ENCODE measurements at regions not wholly inside any gene's neighbourhood (a gene's known extent, or its start where the extent isn't known, plus 50 kb on each side); places are given as distances from the start of the nearest gene placed in this dataset.

DNA sequence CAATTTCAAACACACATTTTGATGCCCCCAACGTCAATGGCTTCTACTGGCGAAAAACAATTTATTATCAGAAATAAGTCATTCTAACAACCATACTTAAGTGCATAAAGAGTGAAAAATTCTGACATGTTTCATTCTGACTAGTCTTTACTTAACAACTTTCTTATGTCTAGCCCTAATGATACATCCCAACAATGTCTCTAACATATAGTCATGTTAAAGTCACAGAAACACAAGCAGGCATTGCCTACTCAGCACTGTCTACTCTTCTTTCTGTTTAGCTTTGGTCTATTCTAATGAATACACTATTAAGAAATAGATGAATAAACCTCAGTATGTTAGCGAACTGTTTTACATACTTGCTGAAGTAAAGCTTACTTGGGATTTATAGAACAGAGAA, 105.8 kb upstream of the DUSP10 start:
- H3K36me3 ChIP-seq (ENCODE audit: insufficient read depth, low read length), result no peaks in the 10 kb centered on the region
- no peaks in the 10 kb centered on the region for H3K9me3 ChIP-seq (ENCODE audit: low read length)
- no peak overlapping the region for H3K4me3 ChIP-seq (ENCODE audit: low read depth in 1 of 2, low read length in 2 of 2)
- H3K4me1 ChIP-seq (ENCODE audit: insufficient read depth, low read length), result peaks cover 14% of the 10 kb centered on the region
- H3K9ac ChIP-seq (ENCODE audit: low read length), result no peak overlapping the region
- no peaks in the 10 kb centered on the region for H3K27me3 ChIP-seq (ENCODE audit: control insufficient read depth in 1 of 2, insufficient read depth in 2 of 2, low read length in 2 of 2)
- no peak overlapping the region for H3K27ac ChIP-seq (ENCODE audit: low read depth, low read length)

DNA sequence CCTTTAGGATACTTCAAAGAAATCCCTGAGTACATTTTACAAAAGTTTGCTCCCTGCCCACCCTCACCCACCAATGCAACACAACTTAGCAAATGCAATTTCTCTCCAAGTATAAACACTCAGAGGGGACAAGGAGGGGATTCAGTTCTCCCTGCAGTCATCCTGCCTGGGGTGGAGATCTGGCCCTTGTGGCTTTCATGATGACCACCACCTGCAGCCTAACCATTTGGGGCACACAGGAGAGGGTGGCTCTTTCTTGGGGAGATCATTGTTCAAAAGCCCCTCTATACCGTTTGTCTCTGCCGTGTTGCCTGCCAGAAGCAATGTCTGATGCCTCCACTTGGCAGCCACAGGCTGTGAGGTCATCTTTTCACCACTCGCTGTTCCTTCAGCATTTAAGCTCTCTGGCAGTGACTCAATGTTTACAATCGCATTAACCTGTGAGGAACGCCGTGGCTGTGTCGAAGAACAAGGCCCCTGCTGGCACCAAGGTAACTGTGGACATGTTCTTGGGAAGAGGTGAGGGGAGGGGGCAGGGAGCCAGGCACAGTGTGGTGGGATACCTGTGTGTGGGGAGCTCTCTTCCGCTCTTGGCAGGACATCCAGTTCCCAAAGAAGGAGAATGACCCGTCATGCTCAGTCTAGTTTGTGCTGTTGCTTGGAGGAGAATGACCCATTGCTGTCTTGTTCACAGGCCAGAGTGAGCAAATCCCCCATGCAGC, 103.9 kb upstream of the DUSP10 start:
- Histone ChIP-seq H3K4me3 (ENCODE audit: low read depth in 1 of 2, low read length in 2 of 2) (no peak overlapping the region), H3K9ac (ENCODE audit: low read length) (no peak overlapping the region), H3K9me3 (ENCODE audit: low read length) (no peaks in the 10 kb centered on the region), H3K4me1 (ENCODE audit: insufficient read depth, low read length) (peaks cover 14% of the 10 kb centered on the region), H3K36me3 (ENCODE audit: insufficient read depth, low read length) (no peaks in the 10 kb centered on the region), H3K27ac (ENCODE audit: low read depth, low read length) (peak overlapping the region; percentile 41), H3K27me3 (ENCODE audit: control insufficient read depth in 1 of 2, insufficient read depth in 2 of 2, low read length in 2 of 2) (no peaks in the 10 kb centered on the region)

- Histone ChIP-seq H3K4me3 (ENCODE audit: low read depth in 1 of 2, low read length in 2 of 2) (no peak overlapping the region), H3K27ac (ENCODE audit: low read depth, low read length) (no peak overlapping the region), H3K27me3 (ENCODE audit: control insufficient read depth in 1 of 2, insufficient read depth in 2 of 2, low read length in 2 of 2) (no peaks in the 10 kb centered on the region)
These were observed 100.1 kb upstream of the DUSP10 start for GRCh38 chr1:221841983-221842335.

DNA sequence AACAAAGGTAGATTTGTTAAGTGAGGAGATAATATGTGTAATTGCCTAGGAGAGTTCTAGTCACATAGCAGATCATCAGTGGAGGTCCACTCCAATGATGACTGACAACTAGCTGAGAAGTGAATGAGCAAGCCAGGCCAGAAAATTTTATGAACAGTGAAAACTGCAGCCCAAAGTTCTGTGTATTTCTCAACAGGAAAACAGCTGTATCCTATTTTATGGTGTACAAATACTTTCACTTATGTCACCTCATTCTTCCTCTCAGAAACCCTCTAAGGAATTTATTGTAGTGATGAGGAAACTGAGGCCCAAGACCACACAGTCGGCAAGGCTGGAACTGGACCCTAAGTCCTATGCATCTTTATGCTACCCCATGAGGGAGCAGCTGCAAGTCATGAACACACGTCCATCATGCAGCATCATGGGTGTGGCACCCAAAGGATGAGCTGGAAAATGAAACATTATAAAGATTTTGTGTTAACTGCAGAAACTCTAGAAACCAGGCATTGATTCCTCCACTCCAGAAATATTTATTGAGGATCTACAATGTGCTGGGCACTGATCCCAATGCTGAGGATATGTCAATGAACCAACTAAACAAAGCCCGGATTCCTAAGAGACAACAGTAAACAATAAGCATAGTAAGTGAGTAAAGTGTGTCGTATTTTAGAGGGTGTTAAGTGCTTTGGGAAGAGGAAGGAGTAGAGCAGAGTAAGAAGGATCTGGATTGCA, 99.5 kb upstream of the DUSP10 start:
- H3K4me3 ChIP-seq (ENCODE audit: low read depth in 1 of 2, low read length in 2 of 2), result no peak overlapping the region
- H3K9ac ChIP-seq (ENCODE audit: low read length), result no peak overlapping the region
- H3K36me3 ChIP-seq (ENCODE audit: insufficient read depth, low read length), result no peaks in the 10 kb centered on the region
- no peaks in the 10 kb centered on the region for H3K9me3 ChIP-seq (ENCODE audit: low read length)
- H3K27ac ChIP-seq (ENCODE audit: low read depth, low read length), result no peak overlapping the region
- no peaks in the 10 kb centered on the region for H3K27me3 ChIP-seq (ENCODE audit: control insufficient read depth in 1 of 2, insufficient read depth in 2 of 2, low read length in 2 of 2)
- H3K4me1 ChIP-seq (ENCODE audit: insufficient read depth, low read length), result peaks cover 14% of the 10 kb centered on the region

More at GRCh38 chr1:221841983-221842335, 100.1 kb upstream of the DUSP10 start:
- Histone ChIP-seq H3K4me1 (ENCODE audit: insufficient read depth, low read length) (peaks cover 14% of the 10 kb centered on the region), H3K36me3 (ENCODE audit: insufficient read depth, low read length) (no peaks in the 10 kb centered on the region), H3K9me3 (ENCODE audit: low read length) (no peaks in the 10 kb centered on the region), H3K9ac (ENCODE audit: low read length) (no peak overlapping the region)

GRCh38 chr1:221840511-221841243, 98.8 kb upstream of the DUSP10 start:
- H3K4me3 ChIP-seq (ENCODE audit: low read depth in 1 of 2, low read length in 2 of 2), result no peak overlapping the region
- no peak overlapping the region for H3K9ac ChIP-seq (ENCODE audit: low read length)
- no peak overlapping the region for H3K27ac ChIP-seq (ENCODE audit: low read depth, low read length)
- H3K4me1 ChIP-seq (ENCODE audit: insufficient read depth, low read length), result peaks cover 13% of the 10 kb centered on the region
- no peaks in the 10 kb centered on the region for H3K27me3 ChIP-seq (ENCODE audit: control insufficient read depth in 1 of 2, insufficient read depth in 2 of 2, low read length in 2 of 2)
- H3K36me3 ChIP-seq (ENCODE audit: insufficient read depth, low read length), result no peaks in the 10 kb centered on the region
- no peaks in the 10 kb centered on the region for H3K9me3 ChIP-seq (ENCODE audit: low read length)

DNA sequence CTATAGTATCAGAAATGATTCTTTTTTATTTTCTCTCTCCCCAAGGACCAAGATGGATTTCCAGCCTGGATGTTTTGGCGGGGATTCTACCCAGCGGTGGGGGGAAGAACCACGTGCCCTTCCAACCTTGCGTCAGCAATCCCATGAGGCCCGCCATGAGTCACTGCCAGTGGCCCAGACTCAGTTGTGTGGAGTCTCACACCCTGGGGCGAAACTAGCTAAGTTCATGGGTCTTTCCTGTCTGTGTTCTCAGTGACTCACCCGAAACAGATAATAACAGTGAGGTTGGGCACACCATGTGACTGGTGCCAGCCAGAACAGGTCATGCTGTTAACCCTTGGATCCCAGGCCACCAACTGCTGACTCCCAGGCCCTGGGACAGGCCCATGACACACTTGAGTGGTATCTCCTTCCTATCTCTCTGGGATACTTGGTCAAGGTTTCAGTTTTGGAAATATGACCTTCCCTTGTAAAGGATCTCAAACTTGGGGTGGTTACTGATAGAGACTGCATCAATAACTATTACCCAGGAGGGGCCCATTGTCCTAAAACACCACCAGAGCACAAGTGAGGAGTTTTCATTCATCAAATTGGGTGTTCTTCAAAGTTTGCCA, 98.0 kb upstream of the DUSP10 start:
- Histone ChIP-seq H3K4me1 (ENCODE audit: insufficient read depth, low read length) (peaks cover 5% of the 10 kb centered on the region), H3K9ac (ENCODE audit: low read length) (no peak overlapping the region), H3K4me3 (ENCODE audit: low read depth in 1 of 2, low read length in 2 of 2) (no peak overlapping the region), H3K9me3 (ENCODE audit: low read length) (no peaks in the 10 kb centered on the region), H3K36me3 (ENCODE audit: insufficient read depth, low read length) (no peaks in the 10 kb centered on the region), H3K27me3 (ENCODE audit: control insufficient read depth in 1 of 2, insufficient read depth in 2 of 2, low read length in 2 of 2) (no peaks in the 10 kb centered on the region), H3K27ac (ENCODE audit: low read depth, low read length) (no peak overlapping the region)

- Histone ChIP-seq H3K9me3 (ENCODE audit: low read length) (no peaks in the 10 kb centered on the region), H3K4me3 (ENCODE audit: low read depth in 1 of 2, low read length in 2 of 2) (no peak overlapping the region), H3K27ac (ENCODE audit: low read depth, low read length) (no peak overlapping the region), H3K9ac (ENCODE audit: low read length) (no peak overlapping the region), H3K36me3 (ENCODE audit: insufficient read depth, low read length) (no peaks in the 10 kb centered on the region), H3K27me3 (ENCODE audit: control insufficient read depth in 1 of 2, insufficient read depth in 2 of 2, low read length in 2 of 2) (no peaks in the 10 kb centered on the region), H3K4me1 (ENCODE audit: insufficient read depth, low read length) (no peaks in the 10 kb centered on the region)
These were observed 97.4 kb upstream of the DUSP10 start for GRCh38 chr1:221839321-221839720.

GRCh38 chr1:221837896-221838295, 96.0 kb upstream of the DUSP10 start:
- H3K27me3 ChIP-seq (ENCODE audit: control insufficient read depth in 1 of 2, insufficient read depth in 2 of 2, low read length in 2 of 2), result no peaks in the 10 kb centered on the region
- H3K27ac ChIP-seq (ENCODE audit: low read depth, low read length), result no peak overlapping the region
- peaks cover 4% of the 10 kb centered on the region for H3K4me1 ChIP-seq (ENCODE audit: insufficient read depth, low read length)
- H3K36me3 ChIP-seq (ENCODE audit: insufficient read depth, low read length), result no peaks in the 10 kb centered on the region
- H3K9me3 ChIP-seq (ENCODE audit: low read length), result no peaks in the 10 kb centered on the region
- no peak overlapping the region for H3K4me3 ChIP-seq (ENCODE audit: low read depth in 1 of 2, low read length in 2 of 2)
- H3K9ac ChIP-seq (ENCODE audit: low read length), result no peak overlapping the region

GRCh38 chr1:221834698-221835513, 93.0 kb upstream of the DUSP10 start:
- no peaks in the 10 kb centered on the region for H3K27me3 ChIP-seq (ENCODE audit: control insufficient read depth in 1 of 2, insufficient read depth in 2 of 2, low read length in 2 of 2)
- H3K27ac ChIP-seq (ENCODE audit: low read depth, low read length), result no peak overlapping the region
- no peak overlapping the region for H3K4me3 ChIP-seq (ENCODE audit: low read depth in 1 of 2, low read length in 2 of 2)
- H3K9ac ChIP-seq (ENCODE audit: low read length), result no peak overlapping the region
- no peaks in the 10 kb centered on the region for H3K9me3 ChIP-seq (ENCODE audit: low read length)
- peaks cover 17% of the 10 kb centered on the region for H3K4me1 ChIP-seq (ENCODE audit: insufficient read depth, low read length)
- no peaks in the 10 kb centered on the region for H3K36me3 ChIP-seq (ENCODE audit: insufficient read depth, low read length)

DNA sequence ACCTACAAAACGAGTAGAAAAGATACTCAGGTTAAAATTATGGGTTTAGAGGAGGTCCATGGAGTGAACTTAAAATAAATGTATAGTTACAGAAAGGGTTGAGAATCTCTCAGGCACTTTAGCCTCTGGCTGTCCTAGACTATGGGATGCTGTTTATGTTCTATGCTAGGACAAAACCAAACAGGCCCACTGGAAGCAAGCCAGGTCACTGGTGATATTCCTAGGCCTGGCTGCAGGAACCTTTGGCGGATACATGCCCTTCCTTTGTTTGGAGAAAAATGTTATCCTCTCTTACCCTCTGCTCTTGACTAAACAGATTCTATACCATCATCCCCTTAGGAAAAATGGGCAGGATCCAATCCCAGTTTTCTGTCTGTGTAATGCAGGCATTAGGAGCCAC, 90.7 kb upstream of the DUSP10 start:
- peak overlapping the region; percentile 37 for H3K27ac ChIP-seq (ENCODE audit: low read depth, low read length)
- H3K9ac ChIP-seq (ENCODE audit: low read length), result no peak overlapping the region
- no peak overlapping the region for H3K4me3 ChIP-seq (ENCODE audit: low read depth in 1 of 2, low read length in 2 of 2)
- no peaks in the 10 kb centered on the region for H3K9me3 ChIP-seq (ENCODE audit: low read length)
- peaks cover 22% of the 10 kb centered on the region for H3K4me1 ChIP-seq (ENCODE audit: insufficient read depth, low read length)
- H3K27me3 ChIP-seq (ENCODE audit: control insufficient read depth in 1 of 2, insufficient read depth in 2 of 2, low read length in 2 of 2), result no peaks in the 10 kb centered on the region
- no peaks in the 10 kb centered on the region for H3K36me3 ChIP-seq (ENCODE audit: insufficient read depth, low read length)

DNA sequence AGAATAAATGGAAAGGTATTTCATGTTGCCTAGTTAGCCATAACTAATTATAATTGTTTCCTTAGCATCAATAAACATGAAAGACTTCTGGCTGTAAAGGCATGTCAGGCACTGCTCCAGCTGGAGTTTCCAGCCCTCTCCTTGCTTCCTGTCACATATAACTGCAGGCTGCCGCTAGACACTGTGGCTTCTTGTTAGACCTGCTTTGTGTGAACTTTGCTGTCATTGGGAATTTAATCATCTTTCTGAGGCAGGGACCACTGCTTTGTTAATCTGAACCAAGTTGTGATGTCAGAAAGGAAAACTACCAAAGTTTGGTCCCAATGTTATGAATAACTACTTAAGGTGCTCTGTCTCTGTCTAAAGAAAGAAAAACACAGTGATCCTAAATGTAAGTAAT, 90.3 kb upstream of the DUSP10 start:
- Histone ChIP-seq H3K36me3 (ENCODE audit: insufficient read depth, low read length) (no peaks in the 10 kb centered on the region), H3K9ac (ENCODE audit: low read length) (no peak overlapping the region), H3K27ac (ENCODE audit: low read depth, low read length) (peak overlapping the region; percentile 37), H3K9me3 (ENCODE audit: low read length) (no peaks in the 10 kb centered on the region), H3K4me3 (ENCODE audit: low read depth in 1 of 2, low read length in 2 of 2) (no peak overlapping the region), H3K27me3 (ENCODE audit: control insufficient read depth in 1 of 2, insufficient read depth in 2 of 2, low read length in 2 of 2) (no peaks in the 10 kb centered on the region), H3K4me1 (ENCODE audit: insufficient read depth, low read length) (peaks cover 22% of the 10 kb centered on the region)

Measured in muscle layer of colon (tissue), 2 donors.